ENCODE measurements at regions not wholly inside any gene's neighbourhood (a gene's known extent, or its start where the extent isn't known, plus 50 kb on each side); places are given as distances from the start of the nearest gene placed in this dataset.

- no peak overlapping the region for H3K27ac ChIP-seq
- no peak for TF ChIP-seq CTCF (IDR thresholded peaks at IDR 0.05)
- H3K4me1 ChIP-seq: no peaks in the 10 kb centered on the region
- no peak overlapping the region for H3K9ac ChIP-seq
- no peaks in the 10 kb centered on the region for H3K9me3 ChIP-seq (ENCODE audit: control insufficient read depth, low read length)
- H3K4me2 ChIP-seq (ENCODE audit: low read length): no peak overlapping the region
- no peaks in the 10 kb centered on the region for H3K27me3 ChIP-seq (ENCODE audit: control insufficient read depth, insufficient read depth, low read length)
- no peak overlapping the region for H3K4me3 ChIP-seq (ENCODE audit: low read depth, low read length)
- H3K79me2 ChIP-seq: no peaks in the 10 kb centered on the region
- H3K36me3 ChIP-seq (ENCODE audit: control insufficient read depth, insufficient read depth, low read length): no peaks in the 10 kb centered on the region
- H2AFZ ChIP-seq: no peak overlapping the region
Measured at GRCh38 chr13:86788616-86789015, 882.6 kb upstream of the SLITRK5 start.

- Histone ChIP-seq H3K9ac (no peak overlapping the region), H3K36me3 (ENCODE audit: control insufficient read depth, insufficient read depth, low read length) (no peaks in the 10 kb centered on the region), H2AFZ (no peak overlapping the region), H3K79me2 (no peaks in the 10 kb centered on the region), H3K27me3 (ENCODE audit: control insufficient read depth, insufficient read depth, low read length) (no peaks in the 10 kb centered on the region), H3K9me3 (ENCODE audit: control insufficient read depth, low read length) (no peaks in the 10 kb centered on the region), H3K4me2 (ENCODE audit: low read length) (no peak overlapping the region), H3K27ac (no peak overlapping the region), H3K4me3 (ENCODE audit: low read depth, low read length) (no peak overlapping the region), H3K4me1 (no peaks in the 10 kb centered on the region)
- TF ChIP-seq CTCF (IDR thresholded peaks at IDR 0.05): no peak
Measured at GRCh38 chr13:86792153-86792651, 879.0 kb upstream of the SLITRK5 start.

GRCh38 chr13:86795858-86796257 is 875.3 kb upstream of the SLITRK5 start:
- Histone ChIP-seq H3K4me2 (ENCODE audit: low read length) (no peak overlapping the region), H3K9ac (no peak overlapping the region), H3K9me3 (ENCODE audit: control insufficient read depth, low read length) (no peaks in the 10 kb centered on the region), H3K4me3 (ENCODE audit: low read depth, low read length) (no peak overlapping the region), H3K27me3 (ENCODE audit: control insufficient read depth, insufficient read depth, low read length) (no peaks in the 10 kb centered on the region), H2AFZ (no peak overlapping the region), H3K36me3 (ENCODE audit: control insufficient read depth, insufficient read depth, low read length) (no peaks in the 10 kb centered on the region), H3K4me1 (no peaks in the 10 kb centered on the region), H3K27ac (no peak overlapping the region), H3K79me2 (no peaks in the 10 kb centered on the region)
- TF ChIP-seq CTCF (IDR thresholded peaks at IDR 0.05): no peak

- Histone ChIP-seq H3K79me2 (no peaks in the 10 kb centered on the region), H3K9me3 (ENCODE audit: control insufficient read depth, low read length) (no peaks in the 10 kb centered on the region), H3K4me2 (ENCODE audit: low read length) (no peak overlapping the region), H3K27me3 (ENCODE audit: control insufficient read depth, insufficient read depth, low read length) (no peaks in the 10 kb centered on the region), H2AFZ (no peak overlapping the region), H3K4me3 (ENCODE audit: low read depth, low read length) (no peak overlapping the region), H3K4me1 (no peaks in the 10 kb centered on the region), H3K9ac (no peak overlapping the region), H3K27ac (no peak overlapping the region), H3K36me3 (ENCODE audit: control insufficient read depth, insufficient read depth, low read length) (no peaks in the 10 kb centered on the region)
- TF ChIP-seq CTCF (IDR thresholded peaks at IDR 0.05): no peak
Measured at GRCh38 chr13:86810361-86810760, 860.8 kb upstream of the SLITRK5 start.

- Histone ChIP-seq H2AFZ (no peak overlapping the region), H3K4me1 (no peaks in the 10 kb centered on the region), H3K27me3 (ENCODE audit: control insufficient read depth, insufficient read depth, low read length) (no peaks in the 10 kb centered on the region), H3K36me3 (ENCODE audit: control insufficient read depth, insufficient read depth, low read length) (no peaks in the 10 kb centered on the region), H3K4me2 (ENCODE audit: low read length) (no peak overlapping the region), H3K4me3 (ENCODE audit: low read depth, low read length) (no peak overlapping the region), H3K9me3 (ENCODE audit: control insufficient read depth, low read length) (no peaks in the 10 kb centered on the region), H3K79me2 (no peaks in the 10 kb centered on the region), H3K9ac (no peak overlapping the region), H3K27ac (no peak overlapping the region)
- no peak for TF ChIP-seq CTCF (IDR thresholded peaks at IDR 0.05)
Measured at GRCh38 chr13:86813198-86813597, 858.0 kb upstream of the SLITRK5 start.

All from parathyroid adenoma (tissue), 2 donors.